ENCODE measurements at regions not wholly inside any gene's neighbourhood (a gene's known extent, or its start where the extent isn't known, plus 50 kb on each side); places are given as distances from the start of the nearest gene placed in this dataset.

DNA sequence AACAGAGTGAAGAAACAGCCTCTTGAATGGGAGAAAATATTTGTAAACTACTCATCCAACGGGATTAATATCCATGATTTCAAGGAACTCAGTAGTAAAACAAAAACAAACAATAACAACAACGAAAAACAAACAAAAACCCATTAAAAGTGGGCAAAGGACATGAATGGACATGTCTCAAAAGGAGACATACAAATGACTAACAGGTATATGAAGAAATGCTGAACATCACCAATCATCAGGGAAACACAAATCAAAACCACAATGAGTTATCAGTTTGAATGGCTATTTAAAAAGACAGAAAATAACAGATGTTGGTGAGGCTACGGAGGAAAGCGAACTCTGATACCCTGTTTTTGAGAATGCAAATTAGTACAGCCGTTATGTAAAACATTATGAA is 224.8 kb upstream of the NRXN1 start:
- Histone ChIP-seq H3K36me3 (no peaks in the 10 kb centered on the region), H3K9me3 (peaks cover 0 to 6% (median 0%) of the 10 kb centered on the region in 3 donors), H3K27ac (no peak overlapping the region), H3K27me3 (no peaks in the 10 kb centered on the region), H3K4me1 (no peaks in the 10 kb centered on the region), H3K4me3 (no peak overlapping the region)
- WGBS, 2 donors (ENCODE audit: low coverage in 1 of 2): 88 to 90% methylated on average over 5 of the region's 5 CpGs
- TF ChIP-seq EP300 (IDR thresholded peaks at IDR 0.05) (no peak), POLR2A (IDR thresholded peaks at IDR 0.05) (no peak), POLR2AphosphoS5 (IDR thresholded peaks at IDR 0.05) (no peak)
- TF ChIP-seq, protein P1, sequence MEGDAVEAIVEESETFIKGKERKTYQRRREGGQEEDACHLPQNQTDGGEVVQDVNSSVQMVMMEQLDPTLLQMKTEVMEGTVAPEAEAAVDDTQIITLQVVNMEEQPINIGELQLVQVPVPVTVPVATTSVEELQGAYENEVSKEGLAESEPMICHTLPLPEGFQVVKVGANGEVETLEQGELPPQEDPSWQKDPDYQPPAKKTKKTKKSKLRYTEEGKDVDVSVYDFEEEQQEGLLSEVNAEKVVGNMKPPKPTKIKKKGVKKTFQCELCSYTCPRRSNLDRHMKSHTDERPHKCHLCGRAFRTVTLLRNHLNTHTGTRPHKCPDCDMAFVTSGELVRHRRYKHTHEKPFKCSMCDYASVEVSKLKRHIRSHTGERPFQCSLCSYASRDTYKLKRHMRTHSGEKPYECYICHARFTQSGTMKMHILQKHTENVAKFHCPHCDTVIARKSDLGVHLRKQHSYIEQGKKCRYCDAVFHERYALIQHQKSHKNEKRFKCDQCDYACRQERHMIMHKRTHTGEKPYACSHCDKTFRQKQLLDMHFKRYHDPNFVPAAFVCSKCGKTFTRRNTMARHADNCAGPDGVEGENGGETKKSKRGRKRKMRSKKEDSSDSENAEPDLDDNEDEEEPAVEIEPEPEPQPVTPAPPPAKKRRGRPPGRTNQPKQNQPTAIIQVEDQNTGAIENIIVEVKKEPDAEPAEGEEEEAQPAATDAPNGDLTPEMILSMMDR (IDR thresholded peaks at IDR 0.05): no peak
- no peak for ATAC-seq

DNA sequence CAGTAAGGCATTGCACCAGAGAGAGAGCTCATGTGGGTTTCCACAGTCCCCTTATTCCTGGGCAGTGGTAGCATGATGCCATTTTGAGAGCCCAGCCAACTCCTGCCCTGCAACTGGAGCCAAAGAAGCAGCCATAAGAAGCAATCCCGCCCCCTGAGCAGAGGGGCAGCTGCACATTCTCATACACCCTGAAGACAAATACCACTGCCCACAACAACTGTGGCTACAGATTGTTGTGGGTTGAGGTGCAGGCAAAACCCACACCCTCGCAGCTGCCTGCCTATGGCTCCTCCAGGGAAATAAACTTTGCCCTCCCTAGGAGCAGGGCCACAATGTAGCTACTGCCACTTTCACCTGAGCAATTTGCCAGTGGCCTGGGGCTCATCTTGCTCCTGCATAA is 219.4 kb upstream of the NRXN1 start:
- Histone ChIP-seq H3K27me3 (no peaks in the 10 kb centered on the region), H3K27ac (no peak overlapping the region), H3K36me3 (no peaks in the 10 kb centered on the region), H3K9me3 (peaks cover 0 to 6% (median 0%) of the 10 kb centered on the region in 3 donors), H3K4me3 (no peak overlapping the region), H3K4me1 (no peaks in the 10 kb centered on the region)
- TF ChIP-seq, protein P1 (IDR thresholded peaks at IDR 0.05): no peak
- no peak for TF ChIP-seq POLR2A (IDR thresholded peaks at IDR 0.05)
- TF ChIP-seq EP300 (IDR thresholded peaks at IDR 0.05): no peak
- no peak for TF ChIP-seq POLR2AphosphoS5 (IDR thresholded peaks at IDR 0.05)
- WGBS, 2 donors (ENCODE audit: low coverage in 1 of 2): no CpG with 5 or more reads among the region's 2 CpGs
- ATAC-seq: no peak

DNA sequence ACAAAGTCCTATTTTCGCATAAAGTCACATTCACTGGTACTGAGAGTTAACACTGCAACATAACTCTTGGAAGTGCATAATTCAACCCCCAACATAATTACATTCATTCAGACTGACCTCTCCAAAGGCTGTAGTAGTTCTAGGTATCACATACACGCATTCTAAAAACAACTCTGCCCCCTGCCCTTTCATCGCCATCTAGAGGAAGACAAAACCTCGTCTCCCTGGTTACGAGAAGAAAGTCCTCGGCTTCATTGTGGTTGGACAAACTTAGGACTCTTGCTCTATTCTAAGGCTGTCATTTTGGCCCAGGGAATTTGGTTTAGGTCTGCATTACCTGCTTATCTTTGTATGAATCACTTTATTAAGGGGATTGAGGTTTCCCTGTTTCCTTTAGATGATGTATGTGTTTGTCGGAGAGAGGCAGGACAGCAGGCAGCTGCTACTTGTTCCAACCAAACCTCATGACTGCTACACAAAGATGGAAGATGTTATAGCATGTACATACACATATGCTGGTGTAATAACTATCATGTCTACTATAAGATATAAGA is 215.4 kb upstream of the NRXN1 start:
- Histone ChIP-seq H3K27me3 (no peaks in the 10 kb centered on the region), H3K4me1 (no peaks in the 10 kb centered on the region), H3K9me3 (no peaks in the 10 kb centered on the region), H3K36me3 (no peaks in the 10 kb centered on the region), H3K4me3 (no peak overlapping the region), H3K27ac (no peak overlapping the region)
- TF ChIP-seq, protein P1 (IDR thresholded peaks at IDR 0.05): no peak
- TF ChIP-seq POLR2A (IDR thresholded peaks at IDR 0.05) (no peak), POLR2AphosphoS5 (IDR thresholded peaks at IDR 0.05) (no peak), EP300 (IDR thresholded peaks at IDR 0.05) (no peak)
- ATAC-seq: no peak
- WGBS, 2 donors (ENCODE audit: low coverage in 1 of 2): 77 to 83% methylated on average over 4 to 6 of the region's 7 CpGs

DNA sequence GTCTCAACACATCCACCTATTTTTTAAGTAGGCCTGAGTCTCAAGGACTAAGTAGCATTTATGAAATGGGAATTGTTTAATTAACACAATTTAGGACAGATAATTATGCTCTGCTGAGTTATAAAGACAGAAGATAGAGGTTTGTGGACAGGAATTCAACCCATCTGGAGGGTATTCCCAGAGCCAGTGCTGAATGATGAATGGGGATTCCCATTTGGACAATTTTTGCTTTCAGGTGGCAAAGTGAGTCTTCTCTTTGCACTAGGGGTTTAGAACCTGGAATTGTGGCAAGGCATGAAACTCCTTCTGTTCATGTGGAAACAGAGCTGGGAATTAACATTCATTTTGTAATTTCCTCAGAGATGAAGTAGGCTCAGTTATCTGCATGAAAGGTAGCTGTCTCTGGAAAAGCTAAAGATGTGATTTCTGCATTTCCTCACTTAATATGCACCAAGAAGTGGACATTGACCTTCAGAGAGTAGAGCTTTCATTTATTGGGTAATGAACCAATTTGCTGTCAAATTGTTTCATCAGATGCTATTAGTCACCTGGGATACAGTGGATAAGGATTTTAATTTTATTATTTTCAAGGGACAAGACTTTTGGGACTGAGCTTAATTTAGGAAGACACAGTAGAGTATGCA is 212.1 kb upstream of the NRXN1 start:
- H3K4me1 ChIP-seq: no peaks in the 10 kb centered on the region
- no peak for TF ChIP-seq POLR2AphosphoS5 (IDR thresholded peaks at IDR 0.05)
- no peak for TF ChIP-seq EP300 (IDR thresholded peaks at IDR 0.05)
- TF ChIP-seq POLR2A (IDR thresholded peaks at IDR 0.05): no peak
- TF ChIP-seq, protein P1 (IDR thresholded peaks at IDR 0.05): no peak
- no peaks in the 10 kb centered on the region for H3K36me3 ChIP-seq
- no peak overlapping the region for H3K27ac ChIP-seq
- H3K9me3 ChIP-seq: no peaks in the 10 kb centered on the region
- ATAC-seq: no peak
- H3K4me3 ChIP-seq: no peak overlapping the region
- no peaks in the 10 kb centered on the region for H3K27me3 ChIP-seq

DNA sequence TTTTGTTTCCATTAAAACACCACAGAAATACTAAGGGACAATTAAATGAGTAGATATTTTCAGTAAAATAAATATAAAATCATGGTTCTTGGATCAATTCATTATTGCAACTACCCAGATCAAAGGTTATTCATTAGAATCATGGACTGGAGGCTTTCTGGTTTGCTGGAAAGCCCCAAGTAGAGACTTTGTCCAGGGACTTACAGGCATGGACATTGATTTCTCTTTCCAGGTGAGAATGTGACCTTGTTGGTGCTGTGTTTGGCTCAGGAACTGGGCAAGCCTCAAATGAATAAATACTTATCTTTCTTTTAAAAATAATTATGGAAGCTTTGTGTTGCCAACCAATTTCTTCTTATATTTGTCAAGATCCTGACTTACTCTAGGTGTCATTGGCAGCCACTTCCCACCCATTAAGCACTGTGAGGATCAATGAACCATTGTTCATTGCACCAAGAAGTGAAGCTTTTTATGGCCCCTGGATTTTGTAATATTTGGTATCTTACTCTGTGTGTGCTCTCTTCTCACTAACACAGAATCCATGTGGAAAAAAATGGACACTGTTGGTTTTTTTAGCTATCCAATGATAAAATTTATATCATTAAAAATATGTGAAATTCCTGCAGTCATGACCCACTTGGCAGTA is 205.8 kb upstream of the NRXN1 start:
- no peaks in the 10 kb centered on the region for H3K27me3 ChIP-seq
- H3K36me3 ChIP-seq: no peaks in the 10 kb centered on the region
- no peaks in the 10 kb centered on the region for H3K4me1 ChIP-seq
- TF ChIP-seq POLR2A (IDR thresholded peaks at IDR 0.05): no peak
- ATAC-seq: no peak
- no peak overlapping the region for H3K4me3 ChIP-seq
- H3K27ac ChIP-seq: no peak overlapping the region
- no peaks in the 10 kb centered on the region for H3K9me3 ChIP-seq
